ENCODE measurements at regions not wholly inside any gene's neighbourhood (a gene's known extent, or its start where the extent isn't known, plus 50 kb on each side); places are given as distances from the start of the nearest gene placed in this dataset.

DNA sequence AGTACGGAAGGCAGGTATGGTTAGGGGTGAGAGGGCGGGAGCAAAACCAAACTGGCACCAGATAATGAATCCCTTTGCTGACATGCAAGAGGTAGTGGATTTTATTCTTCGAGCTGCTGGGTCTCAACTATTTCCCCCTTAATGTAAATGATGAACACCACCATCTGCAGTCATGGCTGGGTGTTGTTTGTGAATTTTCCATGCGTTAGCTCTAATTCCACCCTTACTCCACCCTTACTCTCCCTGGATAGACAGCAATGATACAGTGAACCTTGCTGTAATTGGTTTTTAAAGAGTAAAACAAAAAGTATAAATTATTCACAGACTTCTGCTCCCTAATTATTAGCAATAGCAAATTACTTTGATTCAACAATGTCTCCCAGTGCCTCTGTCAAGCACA lies 74.5 kb upstream of the PDE1C start:
- no peak overlapping the region for H3K27ac ChIP-seq
- no peak for DNase-seq
- intact Hi-C loops (cut with DNase I; ENCODE audit: low total_unique reads), result no loop called here
- no peaks in the 10 kb centered on the region for H3K4me1 ChIP-seq
- H3K9me3 ChIP-seq, result no peaks in the 10 kb centered on the region
- H3K36me3 ChIP-seq, result no peaks in the 10 kb centered on the region
- no peaks in the 10 kb centered on the region for H3K27me3 ChIP-seq
- TF ChIP-seq, protein P1, sequence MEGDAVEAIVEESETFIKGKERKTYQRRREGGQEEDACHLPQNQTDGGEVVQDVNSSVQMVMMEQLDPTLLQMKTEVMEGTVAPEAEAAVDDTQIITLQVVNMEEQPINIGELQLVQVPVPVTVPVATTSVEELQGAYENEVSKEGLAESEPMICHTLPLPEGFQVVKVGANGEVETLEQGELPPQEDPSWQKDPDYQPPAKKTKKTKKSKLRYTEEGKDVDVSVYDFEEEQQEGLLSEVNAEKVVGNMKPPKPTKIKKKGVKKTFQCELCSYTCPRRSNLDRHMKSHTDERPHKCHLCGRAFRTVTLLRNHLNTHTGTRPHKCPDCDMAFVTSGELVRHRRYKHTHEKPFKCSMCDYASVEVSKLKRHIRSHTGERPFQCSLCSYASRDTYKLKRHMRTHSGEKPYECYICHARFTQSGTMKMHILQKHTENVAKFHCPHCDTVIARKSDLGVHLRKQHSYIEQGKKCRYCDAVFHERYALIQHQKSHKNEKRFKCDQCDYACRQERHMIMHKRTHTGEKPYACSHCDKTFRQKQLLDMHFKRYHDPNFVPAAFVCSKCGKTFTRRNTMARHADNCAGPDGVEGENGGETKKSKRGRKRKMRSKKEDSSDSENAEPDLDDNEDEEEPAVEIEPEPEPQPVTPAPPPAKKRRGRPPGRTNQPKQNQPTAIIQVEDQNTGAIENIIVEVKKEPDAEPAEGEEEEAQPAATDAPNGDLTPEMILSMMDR (IDR thresholded peaks at IDR 0.05), result no peak
- TF ChIP-seq POLR2A (IDR thresholded peaks at IDR 0.05), result no peak
- H3K4me3 ChIP-seq, result no peak overlapping the region

DNA sequence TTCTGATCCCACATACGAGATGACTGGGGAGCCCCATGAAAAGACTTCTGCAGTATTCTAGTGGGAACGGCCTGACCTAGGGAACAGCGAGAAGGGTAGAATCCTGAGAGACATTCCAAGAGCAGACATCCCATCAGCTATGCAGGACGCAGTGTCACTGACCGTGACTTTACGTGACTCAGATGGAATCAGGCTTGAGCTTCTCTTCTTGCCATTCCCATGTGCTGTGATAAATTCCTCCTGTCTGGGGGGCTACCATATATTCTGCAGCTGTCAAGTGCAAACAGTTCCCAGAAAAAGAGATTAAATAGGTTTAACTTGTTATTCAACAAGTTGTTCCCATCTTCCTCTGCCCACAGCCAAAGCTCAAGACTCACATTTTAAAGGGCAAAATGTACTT lies 73.1 kb upstream of the PDE1C start:
- H3K27me3 ChIP-seq, result no peaks in the 10 kb centered on the region
- DNase-seq, result no peak
- no peak for TF ChIP-seq POLR2A (IDR thresholded peaks at IDR 0.05)
- TF ChIP-seq, protein P1 (IDR thresholded peaks at IDR 0.05), result no peak
- intact Hi-C loops (cut with DNase I; ENCODE audit: low total_unique reads), result no loop called here
- no peaks in the 10 kb centered on the region for H3K9me3 ChIP-seq
- H3K4me3 ChIP-seq, result no peak overlapping the region
- no peaks in the 10 kb centered on the region for H3K4me1 ChIP-seq
- no peak overlapping the region for H3K27ac ChIP-seq
- H3K36me3 ChIP-seq, result no peaks in the 10 kb centered on the region

DNA sequence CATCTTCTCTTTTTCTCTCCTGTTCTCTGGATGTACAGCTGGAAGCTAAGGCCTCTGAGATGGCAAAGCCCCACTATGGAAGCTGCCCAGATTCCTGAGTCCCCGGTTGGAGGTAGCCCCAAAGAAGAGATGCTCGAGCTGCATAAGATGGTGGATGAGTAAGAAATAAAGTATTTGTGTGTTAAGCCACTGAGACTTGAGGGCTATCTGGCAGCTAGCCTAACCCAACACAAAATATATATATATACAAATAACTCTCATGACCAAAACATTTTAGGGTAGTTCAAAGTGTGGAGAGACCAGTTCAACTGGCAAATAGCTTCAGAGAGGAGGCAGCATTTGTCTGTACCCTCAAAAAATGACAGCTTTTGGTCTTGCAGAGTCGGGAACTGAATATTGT lies 72.4 kb upstream of the PDE1C start:
- no peak overlapping the region for H3K27ac ChIP-seq
- TF ChIP-seq, protein P1 (IDR thresholded peaks at IDR 0.05), result no peak
- TF ChIP-seq POLR2A (IDR thresholded peaks at IDR 0.05), result no peak
- H3K4me3 ChIP-seq, result no peak overlapping the region
- no peaks in the 10 kb centered on the region for H3K36me3 ChIP-seq
- no peaks in the 10 kb centered on the region for H3K4me1 ChIP-seq
- H3K27me3 ChIP-seq, result no peaks in the 10 kb centered on the region
- DNase-seq, result no peak
- no peaks in the 10 kb centered on the region for H3K9me3 ChIP-seq
- intact Hi-C loops (cut with DNase I; ENCODE audit: low total_unique reads), result no loop called here

DNA sequence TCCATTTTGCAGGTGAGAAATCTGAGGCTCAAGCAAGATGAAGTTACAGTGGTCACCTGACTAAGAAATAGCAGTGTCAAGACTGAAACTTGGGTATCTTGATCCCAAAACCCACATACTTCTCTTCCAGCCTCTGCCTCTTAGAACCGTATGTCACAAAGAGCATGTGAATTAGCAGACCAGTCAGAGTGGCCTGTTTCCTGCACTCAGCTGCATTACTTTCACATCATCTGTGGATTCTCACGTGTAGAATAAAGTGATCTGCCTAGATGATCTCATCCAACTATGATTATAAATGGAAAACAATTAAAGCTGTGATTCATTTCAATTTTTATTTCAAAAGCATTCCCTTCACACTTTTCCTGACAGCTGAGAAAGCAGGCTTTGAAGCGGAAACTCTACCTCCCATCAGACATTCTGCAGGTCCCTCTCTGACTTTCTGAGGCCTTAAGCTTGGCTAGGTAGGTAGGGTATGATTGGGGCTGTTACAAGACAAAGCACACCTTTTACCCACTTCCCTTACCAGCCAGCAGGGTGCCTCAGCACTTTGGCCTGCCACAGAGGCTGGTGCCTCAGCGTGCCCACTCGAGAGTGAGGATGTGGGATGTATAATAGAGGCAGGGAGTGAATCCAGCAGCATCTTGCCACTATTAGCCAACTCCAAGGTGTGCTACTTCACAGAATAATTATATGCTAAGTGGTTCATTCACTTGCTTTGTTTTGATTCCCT lies 70.2 kb upstream of the PDE1C start:
- Histone ChIP-seq H3K9me3 (no peaks in the 10 kb centered on the region), H3K36me3 (no peaks in the 10 kb centered on the region), H3K27me3 (no peaks in the 10 kb centered on the region), H3K4me3 (no peak overlapping the region), H3K27ac (no peak overlapping the region), H3K4me1 (no peaks in the 10 kb centered on the region)
- DNase-seq, result no peak
- intact Hi-C loops (cut with DNase I; ENCODE audit: low total_unique reads), result no loop called here
- TF ChIP-seq POLR2A (IDR thresholded peaks at IDR 0.05), result no peak
- TF ChIP-seq, protein P1 (IDR thresholded peaks at IDR 0.05), result no peak

DNA sequence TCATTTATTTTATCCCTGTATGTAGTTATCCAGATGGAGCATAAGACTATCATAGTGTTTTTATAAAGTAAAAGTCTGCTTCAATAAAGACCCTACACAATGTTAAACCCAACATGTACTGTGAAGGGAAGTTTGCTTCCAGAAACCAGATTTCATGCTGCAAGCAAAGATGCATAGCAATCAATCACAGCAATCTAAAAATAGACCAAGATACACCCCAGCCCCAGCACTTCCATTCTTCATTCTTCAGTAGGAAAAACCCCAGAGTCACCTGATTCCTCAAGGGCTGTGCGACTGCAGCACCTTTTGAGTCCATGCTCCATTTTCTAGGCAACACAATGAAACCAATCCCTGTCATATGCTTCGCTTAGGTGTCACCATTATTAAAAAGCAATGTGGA lies 66.9 kb upstream of the PDE1C start:
- intact Hi-C loops (cut with DNase I; ENCODE audit: low total_unique reads), result no loop called here
- H3K4me3 ChIP-seq, result no peak overlapping the region
- no peak for DNase-seq
- no peaks in the 10 kb centered on the region for H3K4me1 ChIP-seq
- H3K9me3 ChIP-seq, result no peaks in the 10 kb centered on the region
- H3K27ac ChIP-seq, result no peak overlapping the region
- no peak for TF ChIP-seq POLR2A (IDR thresholded peaks at IDR 0.05)
- TF ChIP-seq, protein P1 (IDR thresholded peaks at IDR 0.05), result no peak
- H3K27me3 ChIP-seq, result no peaks in the 10 kb centered on the region
- H3K36me3 ChIP-seq, result no peaks in the 10 kb centered on the region

Data from uterus (tissue), 3 donors.